IMR-90 (cell line): ENCODE measurements at regions not wholly inside any gene's neighbourhood (a gene's known extent, or its start where the extent isn't known, plus 50 kb on each side); places are given as distances from the start of the nearest gene placed in this dataset.

Source experiments
- CTCF ChIP-seq: conservative IDR thresholded peaks from 2 replicates; pipeline ENCODE4 v1.5.1; 2012; ENCODE audit warnings: mild to moderate bottlenecking, low read depth, low read length, improper control_type of control experiment
- MXI1 ChIP-seq: IDR thresholded peaks from 2 replicates; pipeline ENCODE4 v1.6.1; 2012; ENCODE audit warnings: low read depth, mild to moderate bottlenecking, low read length, moderate library complexity, borderline replicate concordance
- NFE2L2 ChIP-seq: fragments of 150-350 bp; IDR thresholded peaks from 2 replicates; pipeline ENCODE4 v1.6.1; 2016; ENCODE audit warnings: low read depth, mild to moderate bottlenecking, low read length
- POLR2A ChIP-seq: IDR thresholded peaks from 2 replicates; pipeline ENCODE4 v1.6.1; 2012; ENCODE audit warnings: mild to moderate bottlenecking, low read depth, low read length
- RAD21 ChIP-seq: IDR thresholded peaks from 2 replicates; pipeline ENCODE4 v1.6.1; 2012; ENCODE audit warnings: low read length, improper control_type of control experiment
- RCOR1 ChIP-seq: IDR thresholded peaks from 2 replicates; pipeline ENCODE4 v1.6.1; 2012; ENCODE audit warnings: mild to moderate bottlenecking, low read length, improper control_type of control experiment; ENCODE audit not compliant: insufficient replicate concordance
- USF2 ChIP-seq: fragments of 150-350 bp; IDR thresholded peaks from 2 replicates; pipeline ENCODE4 v1.6.1; 2017; ENCODE audit warnings: mild to moderate bottlenecking, antibody characterized with exemption, low read length, low read depth

GRCh38 chrX:96405842-96406241 is 278.8 kb upstream of the DIAPH2 start:
- no peak for TF ChIP-seq MXI1
- TF ChIP-seq CTCF, result no peak
- TF ChIP-seq POLR2A, result no peak
- no peak for TF ChIP-seq RCOR1
- TF ChIP-seq RAD21, result no peak
- no peak for TF ChIP-seq USF2
- TF ChIP-seq NFE2L2, result no peak
